Left lobe of liver (tissue), 2 donors: ENCODE measurements at regions not wholly inside any gene's neighbourhood (a gene's known extent, or its start where the extent isn't known, plus 50 kb on each side); places are given as distances from the start of the nearest gene placed in this dataset.

Source experiments
- ATAC-seq: fragments of 200-7000 bp; cut with Tn5 transposase; one replicate; pipeline ENCODE4 v1.9.1; 2020; ENCODE audit warnings: mild to moderate bottlenecking, moderate library complexity
- DNase-seq: peaks from one replicate; pipeline ENCODE4 v3.0.0-alpha.2; 2020; ENCODE audit warnings: low spot score
- donor health status: DM: no; HTN: no; CAD: no; lungs with moderate emphysema.
- donor health status: DM: no; HTN: yes; CAD: no.

DNA sequence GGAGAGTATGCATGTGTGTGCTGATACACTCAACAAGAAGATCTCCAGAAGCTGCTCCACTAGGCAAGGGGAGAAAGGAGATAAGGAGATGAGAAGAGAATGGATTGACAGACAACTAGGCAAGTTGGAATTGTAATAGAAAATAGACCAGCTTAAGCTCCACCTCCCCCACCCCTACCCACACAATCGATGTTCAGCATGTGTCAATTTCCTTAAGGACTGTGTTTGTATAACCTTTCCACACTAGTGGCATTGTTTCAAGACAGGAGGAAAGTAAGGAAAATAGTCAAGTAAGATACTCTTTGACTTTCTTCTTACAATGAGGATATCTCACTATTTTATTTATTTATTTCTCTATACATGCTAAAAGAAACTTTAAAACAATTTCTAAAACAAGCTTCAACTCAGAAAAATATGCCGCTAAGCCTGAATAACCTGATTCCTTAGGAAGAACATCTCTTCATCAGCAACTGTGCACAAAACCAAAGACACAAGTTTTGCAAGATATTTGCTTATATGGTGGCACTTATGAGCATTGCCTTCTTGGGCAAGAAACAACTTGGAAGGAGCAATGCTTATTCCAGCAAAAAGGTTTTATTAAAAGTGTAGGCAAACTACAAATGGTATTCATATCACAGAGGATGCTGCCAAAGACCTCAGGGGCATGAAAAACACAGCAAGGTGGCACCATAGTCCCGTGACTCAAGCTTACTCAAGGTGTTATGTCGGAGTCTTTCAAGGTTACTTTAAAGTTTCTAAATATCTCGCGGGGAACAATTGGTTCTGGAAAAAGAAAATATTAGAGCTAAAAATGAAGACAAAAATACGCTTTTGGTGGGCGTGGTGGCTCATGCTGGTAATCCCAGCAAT lies 249.1 kb downstream of the COL12A1 start:
- DNase-seq (no peak), ATAC-seq (no peak)

GRCh38 chr6:74953708-74954107 lies 252.1 kb downstream of the COL12A1 start:
- no peak for DNase-seq
- no peak for ATAC-seq

DNA sequence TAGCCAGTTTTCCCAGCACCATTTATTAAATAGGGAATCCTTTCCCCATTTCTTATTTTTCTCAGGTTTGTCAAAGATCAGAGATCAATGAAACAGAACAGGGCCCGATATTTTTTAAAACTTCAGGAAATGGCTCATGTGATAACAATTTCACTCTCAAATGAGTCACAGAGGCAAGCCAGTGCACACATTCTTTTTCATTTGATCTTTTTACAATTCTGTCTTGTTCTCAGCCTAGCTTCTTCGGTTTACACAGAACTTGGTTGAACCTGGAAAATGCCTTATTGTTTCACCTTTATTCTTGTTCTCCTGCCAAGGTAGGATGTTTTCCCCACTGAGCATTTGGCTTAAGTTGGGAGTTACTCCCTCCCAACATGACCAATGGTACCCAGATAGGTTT lies 258.9 kb downstream of the COL12A1 start:
- ATAC-seq (no peak), DNase-seq (no peak)

- DNase-seq = no peak
- no peak for ATAC-seq
Observed at GRCh38 chr6:74942130-74942529, 263.7 kb downstream of the COL12A1 start.

DNA sequence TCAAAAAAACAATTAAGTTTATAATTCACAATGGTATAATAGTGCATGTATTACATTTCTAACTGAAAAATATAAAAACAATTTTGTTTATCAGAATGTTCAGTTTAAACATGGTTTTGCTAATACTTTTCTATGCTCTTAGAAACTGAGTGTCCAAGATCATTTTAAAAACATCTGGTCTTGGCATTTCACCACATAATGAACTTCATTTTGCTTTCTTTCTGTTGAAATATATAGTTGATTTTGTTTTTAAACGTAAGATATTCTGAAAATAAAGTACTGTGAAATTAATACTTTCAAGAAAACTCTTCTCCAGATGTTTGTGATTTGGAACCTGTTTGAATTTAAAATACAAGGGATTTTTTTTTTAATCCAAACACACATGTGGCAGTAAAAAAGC lies 264.4 kb downstream of the COL12A1 start:
- DNase-seq (no peak), ATAC-seq (no peak)

- ATAC-seq (no peak), DNase-seq (no peak)
Observed at GRCh38 chr6:74939721-74940620, 265.9 kb downstream of the COL12A1 start.

DNA sequence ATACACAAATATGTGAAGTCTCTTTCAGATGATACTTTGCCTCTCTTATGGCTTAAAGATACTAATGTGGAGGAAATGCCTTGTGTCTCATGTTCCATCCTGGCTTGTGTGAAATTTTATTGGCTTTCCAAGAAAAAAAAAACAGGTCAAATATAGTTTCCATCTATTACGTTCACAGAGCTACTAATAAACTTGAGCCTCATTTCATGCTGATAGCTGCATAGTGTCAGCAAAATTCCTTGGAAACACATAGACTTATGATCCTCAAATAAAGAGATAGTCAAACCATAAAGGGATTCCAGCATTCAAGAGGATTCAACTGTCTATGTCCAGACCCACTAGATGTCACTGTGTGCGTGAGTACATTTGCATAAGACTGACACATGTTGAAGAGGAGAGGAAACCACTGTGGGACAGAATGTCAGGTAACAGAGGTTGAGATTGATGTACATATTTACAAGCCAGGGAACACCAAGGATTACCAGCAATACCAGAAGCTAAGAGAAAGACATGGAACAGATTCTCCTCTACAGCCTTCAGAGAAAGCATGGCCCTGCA lies 266.6 kb downstream of the COL12A1 start:
- no peak for DNase-seq
- no peak for ATAC-seq

DNA sequence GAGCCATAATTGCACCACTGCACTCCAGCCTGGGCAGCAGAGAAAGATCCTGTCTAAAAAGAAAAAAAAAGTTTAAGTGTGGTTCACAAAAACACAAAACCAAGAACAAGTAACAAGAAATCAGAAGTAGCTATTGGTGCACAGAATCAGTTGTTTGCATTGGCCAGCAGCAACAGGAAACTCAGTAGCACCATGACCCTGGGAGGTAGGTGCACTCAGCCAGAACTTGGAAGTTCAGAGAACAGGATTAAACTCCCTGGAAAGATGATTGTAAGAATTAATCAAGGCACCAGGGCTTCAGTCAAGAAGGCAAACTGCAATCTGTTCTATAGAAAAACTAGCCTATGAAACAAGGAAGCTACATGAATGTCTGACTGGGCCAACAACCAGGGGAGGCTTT lies 267.9 kb downstream of the COL12A1 start:
- DNase-seq = no peak
- no peak for ATAC-seq

DNA sequence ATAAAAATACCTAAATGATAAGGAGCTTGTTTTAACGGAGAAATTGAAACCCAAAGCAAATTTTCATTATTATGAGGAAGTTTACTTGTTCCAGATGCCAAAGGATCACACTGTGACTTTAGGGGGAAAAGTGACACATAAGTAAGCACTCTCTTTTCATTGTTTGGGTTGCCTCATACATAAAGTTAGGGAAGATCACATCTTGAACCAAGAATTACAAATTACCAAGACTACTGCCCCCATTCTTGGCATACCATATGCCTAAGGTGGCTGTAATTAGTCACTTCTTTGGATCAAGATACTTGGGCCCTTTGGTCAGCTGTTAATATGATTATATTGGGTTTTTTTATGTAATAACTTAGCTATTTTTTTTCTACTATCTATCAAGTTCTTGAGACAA lies 269.0 kb downstream of the COL12A1 start:
- DNase-seq (no peak), ATAC-seq (no peak)

- ATAC-seq (peak; percentile 37), DNase-seq (no peak)
Observed at GRCh38 chr6:74932232-74932888, 273.5 kb downstream of the COL12A1 start.

GRCh38 chr6:74931558-74931957 lies 274.3 kb downstream of the COL12A1 start:
- DNase-seq (no peak), ATAC-seq (no peak)

DNA sequence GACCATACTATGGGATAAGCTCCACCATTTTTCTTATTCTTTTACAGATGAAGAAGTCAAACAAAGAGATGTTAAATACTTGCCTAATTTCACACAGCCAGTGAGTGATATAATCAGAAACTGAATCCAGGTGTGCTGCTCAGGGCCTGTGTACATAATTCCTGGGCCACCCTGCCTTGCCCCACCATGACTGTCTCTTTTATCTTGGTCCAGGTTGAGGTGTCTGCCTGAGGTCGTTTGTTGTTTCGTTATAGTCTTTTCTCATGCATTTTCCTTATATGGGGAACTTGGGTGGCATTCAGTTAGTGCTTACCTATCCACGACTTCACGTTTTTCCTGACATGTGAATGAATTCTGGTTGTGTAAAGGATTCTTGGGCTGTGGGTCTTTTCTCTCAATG lies 277.6 kb downstream of the COL12A1 start:
- no peak for ATAC-seq
- no peak for DNase-seq

DNA sequence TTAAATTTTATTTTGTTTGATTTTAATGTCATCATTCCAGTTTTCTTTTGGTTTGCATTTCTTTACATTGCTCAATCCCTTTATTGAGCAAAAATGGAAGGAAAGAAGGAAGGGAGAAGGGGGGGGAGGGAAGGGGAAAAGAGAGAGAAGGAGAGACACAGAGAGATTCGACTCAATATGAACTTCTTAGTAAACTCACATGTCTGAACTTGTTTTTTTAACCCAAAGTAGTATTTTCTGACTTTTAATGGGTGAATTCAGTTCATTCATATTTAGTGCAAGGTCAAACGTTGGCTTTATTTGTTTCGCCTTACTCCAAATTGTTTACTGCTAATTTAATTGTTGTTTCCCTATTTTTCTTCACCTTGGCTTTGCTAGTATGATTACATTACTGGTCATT lies 278.6 kb downstream of the COL12A1 start:
- DNase-seq = no peak
- no peak for ATAC-seq

DNA sequence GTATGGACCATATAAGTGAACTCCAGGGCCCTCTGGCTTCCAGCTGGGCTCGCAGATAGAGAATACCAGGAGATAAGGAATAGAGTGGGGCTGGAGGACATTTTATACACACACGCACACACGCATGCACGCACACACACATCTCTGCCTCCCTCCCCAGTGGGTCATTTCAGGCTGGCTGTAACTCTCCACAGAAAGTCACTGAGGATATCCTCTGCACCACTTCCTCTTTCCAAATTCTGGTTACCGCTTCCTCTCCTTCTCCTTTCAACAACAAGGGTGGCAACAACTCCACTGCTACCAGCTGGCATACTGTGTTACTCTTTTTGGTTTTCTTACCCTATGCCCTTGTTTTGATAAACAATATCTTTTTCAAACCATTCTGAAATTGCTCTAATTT lies 280.2 kb downstream of the COL12A1 start:
- no peak for ATAC-seq

DNA sequence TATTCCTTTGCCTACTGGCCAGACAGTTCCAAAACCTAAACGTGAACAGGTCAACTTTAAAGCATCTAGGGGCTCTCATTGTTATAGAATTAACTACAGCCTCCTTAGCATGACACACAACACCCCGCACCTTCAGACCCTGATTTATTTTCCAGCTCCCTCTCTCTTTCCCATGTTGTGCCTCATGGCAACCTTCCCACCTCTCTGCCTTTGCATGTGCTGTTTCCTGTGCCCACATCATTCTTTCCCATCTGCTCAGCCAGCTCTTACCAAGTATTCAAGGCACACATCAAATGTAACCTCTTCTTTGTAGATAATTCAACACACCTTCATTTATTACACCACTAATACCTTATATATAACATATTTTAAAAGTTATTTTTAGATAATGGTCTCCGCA lies 291.0 kb downstream of the COL12A1 start:
- no peak for DNase-seq
- no peak for ATAC-seq

More for the DNA sequence above, 280.2 kb downstream of the COL12A1 start:
- DNase-seq = no peak

DNA sequence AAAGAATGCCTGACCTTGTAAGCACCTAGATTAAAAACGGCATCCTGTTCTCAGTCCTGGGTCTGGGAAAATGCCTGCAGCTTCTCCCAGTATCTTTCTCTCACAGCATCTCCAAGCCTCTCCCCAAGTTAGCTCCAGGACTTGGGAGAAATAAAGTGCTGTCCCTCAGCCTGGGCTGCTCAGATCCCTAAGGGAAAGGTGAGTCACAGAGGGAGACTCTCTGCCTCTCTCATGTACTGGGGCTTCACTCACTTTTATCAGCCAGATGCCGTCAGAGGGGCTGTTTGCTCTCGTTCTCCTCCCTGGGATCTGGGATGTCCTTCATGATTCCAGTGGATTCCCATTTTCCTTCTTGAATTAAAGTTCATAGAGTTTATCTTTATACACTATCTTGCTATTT lies 293.6 kb downstream of the COL12A1 start:
- DNase-seq = no peak
- ATAC-seq = no peak

DNA sequence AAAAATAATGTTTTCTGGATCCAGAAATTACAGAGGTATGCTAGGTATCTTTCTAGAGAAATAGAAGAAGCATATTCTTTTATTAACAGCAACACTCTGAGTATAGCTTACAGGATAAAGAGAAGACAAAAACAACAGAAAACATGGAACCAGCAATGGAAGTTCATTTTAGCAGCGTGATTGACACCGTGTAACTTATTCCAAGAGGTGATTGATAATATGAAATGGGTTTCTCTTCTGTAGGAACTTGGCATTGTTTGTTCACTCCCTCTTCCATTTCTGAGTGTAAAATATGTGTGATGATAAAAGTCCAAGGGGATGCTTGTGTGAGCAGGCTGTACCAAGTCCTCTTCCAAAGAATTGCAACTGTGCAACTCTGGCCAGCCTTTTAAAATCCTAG lies 303.0 kb downstream of the COL12A1 start:
- DNase-seq (no peak), ATAC-seq (no peak)

DNA sequence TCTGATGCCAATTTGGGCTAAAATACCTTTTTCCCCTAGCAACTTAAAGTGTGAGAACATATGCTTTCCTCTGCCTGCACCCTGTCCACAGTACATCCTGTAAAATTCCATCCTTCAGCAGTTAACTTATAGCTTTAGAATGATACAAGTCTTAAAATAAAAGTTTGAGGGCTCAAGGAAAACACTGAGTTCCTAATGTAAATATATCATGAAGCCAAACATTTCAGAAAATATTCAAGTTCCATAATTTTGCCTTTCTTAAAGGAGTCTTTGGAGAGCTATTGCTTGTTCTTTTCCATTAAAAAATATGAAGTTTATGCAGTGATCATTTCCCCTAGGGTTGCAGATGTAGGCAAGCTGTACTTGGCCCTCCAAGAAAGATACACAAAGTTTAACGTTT lies 303.8 kb downstream of the COL12A1 start:
- DNase-seq (no peak), ATAC-seq (no peak)

DNA sequence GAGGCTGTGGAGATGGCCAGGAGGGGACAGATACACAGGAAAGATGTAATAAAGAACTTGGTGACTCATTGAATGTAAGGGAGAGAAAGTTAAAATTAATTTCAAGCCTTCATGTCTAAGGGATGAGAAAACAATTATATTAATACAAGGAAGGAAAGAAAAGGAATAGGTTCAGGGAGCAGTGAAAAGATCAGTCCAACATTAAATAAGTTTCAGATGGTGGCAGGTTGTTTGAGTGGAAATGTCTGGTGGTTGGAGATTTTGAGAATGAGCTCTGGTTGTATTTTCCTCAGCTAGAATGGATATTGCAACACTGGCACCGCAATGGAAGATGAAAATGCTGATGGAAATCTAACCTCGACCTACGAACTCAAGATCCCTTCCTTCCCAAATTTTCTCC lies 304.3 kb downstream of the COL12A1 start:
- ATAC-seq (no peak), DNase-seq (no peak)

- DNase-seq (no peak), ATAC-seq (no peak)
Observed at GRCh38 chr6:74899416-74899815, 306.4 kb downstream of the COL12A1 start.

GRCh38 chr6:74892091-74892490 lies 313.8 kb downstream of the COL12A1 start:
- DNase-seq = no peak
- no peak for ATAC-seq
